Cardiac fibroblast (primary cell): ENCODE measurements at regions not wholly inside any gene's neighbourhood (a gene's known extent, or its start where the extent isn't known, plus 50 kb on each side); places are given as distances from the start of the nearest gene placed in this dataset.

Source experiments
- DNase-seq, 2 donors: peaks; one replicate each; pipeline versions ENCODE4 v3.0.0 to v3.0.0-alpha.2; 2010; ENCODE audit warnings: low read depth in 2 of 2
- H3K4me3 ChIP-seq, 2 donors: replicated peaks in 1 of 2; 1 replicate in 1 of 2; 2 replicates in 1 of 2; pipeline ENCODE4 v1.5.1; 2011; ENCODE audit warnings: low read depth in 2 of 2, low read length in 2 of 2, mild to moderate bottlenecking in 2 of 2, moderate library complexity in 1 of 2
- TF ChIP-seq, protein P1 (sequence below): IDR thresholded peaks from one replicate; pipeline ENCODE4 v1.5.1; 2011; ENCODE audit warnings: low read depth, mild to moderate bottlenecking, low read length, inconsistent platforms

DNA sequence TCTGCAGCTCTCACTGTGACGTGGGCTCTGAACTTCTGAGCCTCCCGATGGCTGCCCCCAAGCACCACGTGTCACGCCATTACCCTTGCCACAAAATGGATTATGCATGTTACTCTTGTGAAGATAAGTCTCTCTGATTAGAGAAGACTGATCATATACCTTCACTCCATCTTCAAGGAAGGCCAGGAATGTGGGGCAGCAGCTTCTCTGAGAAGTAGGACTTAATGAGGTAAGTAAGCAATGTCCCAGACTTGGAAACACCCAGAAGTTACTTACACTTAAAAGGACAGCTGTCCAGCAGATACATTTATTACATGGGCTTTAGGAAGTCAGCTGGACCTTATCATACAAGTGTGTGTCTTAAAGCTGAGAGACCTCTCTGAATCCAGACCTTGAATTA is 155.0 kb downstream of the FGF1 start:
- H3K4me3 ChIP-seq, result no peak overlapping the region
- TF ChIP-seq, protein P1, sequence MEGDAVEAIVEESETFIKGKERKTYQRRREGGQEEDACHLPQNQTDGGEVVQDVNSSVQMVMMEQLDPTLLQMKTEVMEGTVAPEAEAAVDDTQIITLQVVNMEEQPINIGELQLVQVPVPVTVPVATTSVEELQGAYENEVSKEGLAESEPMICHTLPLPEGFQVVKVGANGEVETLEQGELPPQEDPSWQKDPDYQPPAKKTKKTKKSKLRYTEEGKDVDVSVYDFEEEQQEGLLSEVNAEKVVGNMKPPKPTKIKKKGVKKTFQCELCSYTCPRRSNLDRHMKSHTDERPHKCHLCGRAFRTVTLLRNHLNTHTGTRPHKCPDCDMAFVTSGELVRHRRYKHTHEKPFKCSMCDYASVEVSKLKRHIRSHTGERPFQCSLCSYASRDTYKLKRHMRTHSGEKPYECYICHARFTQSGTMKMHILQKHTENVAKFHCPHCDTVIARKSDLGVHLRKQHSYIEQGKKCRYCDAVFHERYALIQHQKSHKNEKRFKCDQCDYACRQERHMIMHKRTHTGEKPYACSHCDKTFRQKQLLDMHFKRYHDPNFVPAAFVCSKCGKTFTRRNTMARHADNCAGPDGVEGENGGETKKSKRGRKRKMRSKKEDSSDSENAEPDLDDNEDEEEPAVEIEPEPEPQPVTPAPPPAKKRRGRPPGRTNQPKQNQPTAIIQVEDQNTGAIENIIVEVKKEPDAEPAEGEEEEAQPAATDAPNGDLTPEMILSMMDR, result no peak
- DNase-seq, result no peak

DNA sequence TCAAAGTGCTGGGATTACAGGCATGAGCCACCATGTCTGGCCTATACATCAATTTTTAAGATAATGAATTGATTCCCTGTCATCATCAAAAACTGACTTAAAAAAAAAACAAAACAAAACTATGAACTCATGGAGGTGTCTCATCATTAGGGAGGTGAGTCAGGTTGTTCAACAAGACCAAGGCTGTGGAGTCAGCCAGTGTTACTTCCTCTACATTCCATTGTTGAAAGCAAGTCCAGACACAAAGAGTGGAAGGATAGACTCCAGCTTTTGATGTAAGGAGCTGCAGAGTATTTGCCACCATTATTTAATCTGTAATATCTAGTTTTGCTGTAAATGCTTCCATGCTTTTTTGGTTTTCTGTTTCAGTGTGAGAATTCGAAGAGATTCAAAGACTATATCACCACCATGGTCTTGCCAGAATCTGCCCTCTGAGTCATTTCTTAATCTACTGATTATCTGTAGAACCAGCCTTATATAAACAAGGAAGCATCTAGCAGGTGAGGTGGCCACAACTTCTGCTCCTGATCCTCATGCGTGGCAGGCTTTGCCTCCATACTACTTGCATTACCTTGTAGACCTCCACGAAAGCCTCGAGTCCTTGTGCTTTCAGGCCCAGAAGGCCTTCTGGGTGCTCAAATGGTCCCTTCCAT is 156.1 kb downstream of the FGF1 start:
- DNase-seq, result peak; percentile 39 to 92
- no peak overlapping the region for H3K4me3 ChIP-seq
- TF ChIP-seq, protein P1, result no peak

DNA sequence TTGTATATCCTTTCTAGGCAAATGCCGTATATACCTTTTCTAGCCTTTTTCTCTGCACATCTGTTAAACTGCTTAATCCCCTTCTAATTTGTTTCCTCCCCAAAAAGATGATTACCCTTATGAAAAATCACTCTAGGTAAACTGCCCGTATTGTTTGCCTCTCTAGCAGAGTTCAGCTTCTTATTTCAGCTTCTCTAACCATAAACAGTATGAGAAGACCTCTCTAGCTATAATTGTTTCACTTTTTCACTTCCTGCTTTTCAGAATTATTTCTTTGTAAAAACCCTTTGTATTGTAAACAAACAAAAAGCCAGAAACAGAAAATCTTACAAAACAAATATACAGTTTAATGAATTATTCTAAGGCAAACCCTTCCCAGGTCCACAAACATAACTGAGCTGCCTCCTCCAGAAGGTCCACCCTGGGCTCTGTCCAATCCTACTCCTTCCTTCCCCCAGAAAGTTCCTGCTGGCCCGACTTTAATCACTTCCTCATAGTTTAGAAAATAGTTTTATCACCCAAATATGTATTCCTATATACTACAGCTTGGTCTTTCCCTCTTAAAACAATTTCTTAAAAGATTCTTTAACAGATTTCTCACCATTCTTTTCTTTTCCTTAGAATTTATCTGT is 158.1 kb downstream of the FGF1 start:
- H3K4me3 ChIP-seq, result no peak overlapping the region
- no peak for DNase-seq
- TF ChIP-seq, protein P1, result no peak

DNA sequence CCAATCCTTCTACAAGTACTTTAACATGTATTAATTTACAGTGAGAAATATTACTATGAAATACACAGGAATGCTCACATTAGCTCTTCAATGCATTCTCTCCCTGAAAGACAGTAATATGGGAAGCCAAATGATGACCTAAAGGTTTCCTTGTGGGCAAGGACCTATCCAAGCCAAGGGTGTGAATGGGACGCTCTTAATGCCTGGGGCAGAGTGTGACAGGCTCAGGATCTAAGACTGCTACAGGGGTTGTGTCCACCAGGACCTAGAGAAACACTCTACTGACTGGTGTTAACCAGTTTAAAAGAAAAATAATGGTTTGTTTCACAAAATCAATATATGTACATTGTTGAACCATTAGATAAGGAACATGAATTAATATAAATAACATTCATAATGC is 158.7 kb downstream of the FGF1 start:
- TF ChIP-seq, protein P1, result no peak
- DNase-seq, result no peak

DNA sequence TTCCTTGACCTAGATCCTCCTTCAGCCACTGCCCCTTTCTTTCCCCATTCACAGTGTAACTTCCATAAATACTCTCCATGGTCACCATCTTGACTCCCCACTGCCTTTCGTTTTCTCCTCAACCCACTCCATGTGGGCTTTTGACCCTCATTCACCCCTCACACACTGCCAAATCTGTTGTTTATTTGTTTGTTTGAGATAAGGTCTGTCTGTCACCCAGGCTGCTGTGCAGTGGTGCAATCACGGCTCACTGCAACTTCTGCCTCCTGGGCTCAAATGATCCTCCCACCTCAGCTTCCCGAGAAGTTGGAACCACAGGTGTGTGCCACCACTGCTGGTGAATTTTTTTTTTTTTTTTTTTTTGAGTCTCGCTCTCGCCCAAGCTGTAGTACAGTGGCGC is 162.9 kb downstream of the FGF1 start:
- DNase-seq, result no peak
- H3K4me3 ChIP-seq, result no peak overlapping the region
- TF ChIP-seq, protein P1, result no peak

More for the DNA sequence above, 158.7 kb downstream of the FGF1 start:
- no peak overlapping the region for H3K4me3 ChIP-seq

DNA sequence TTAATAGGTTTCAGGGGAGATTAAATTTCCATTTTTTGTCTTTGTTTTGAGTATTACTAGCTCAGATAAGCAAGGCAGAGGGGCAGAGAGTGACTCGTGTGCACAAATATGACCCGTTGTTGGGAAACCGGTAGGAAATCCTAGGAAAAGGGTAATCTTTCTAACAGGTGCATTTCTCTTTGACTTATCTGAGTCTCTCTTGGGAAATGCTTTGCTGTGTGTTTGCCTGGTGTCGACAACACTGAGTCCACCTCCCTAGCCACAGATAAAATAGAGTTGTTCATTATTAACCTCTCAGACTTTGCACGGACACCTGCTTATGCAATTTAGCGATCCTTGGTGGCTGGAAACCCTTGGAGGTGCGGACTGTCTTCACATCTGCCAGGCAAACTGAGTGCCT is 164.2 kb downstream of the FGF1 start:
- no peak overlapping the region for H3K4me3 ChIP-seq
- DNase-seq, result no peak
- TF ChIP-seq, protein P1, result no peak
